K562 (cell line): ENCODE measurements at regions not wholly inside any gene's neighbourhood (a gene's known extent, or its start where the extent isn't known, plus 50 kb on each side); places are given as distances from the start of the nearest gene placed in this dataset.

Experiments used
- ATAC-seq: fragments of 200-7000 bp; cut with Tn5 transposase; 3 replicates; pipeline ENCODE4 v1.9.1; 2020; ENCODE audit warnings: moderate library complexity
- BruUV-seq: library from RNA; stranded (reverse); fragments of 400-500 nt; replicated peaks from 2 replicates; lab custom pipeline; 2021; lab: Mats Ljungman, UMichigan
- CTCF ChIA-PET: fragments of 300-600 bp; formaldehyde crosslinking; extraction: SDS; loops from one replicate; lab custom pipeline; 2021; ENCODE audit warnings: low intra/inter-chr PET ratio; lab: Yijun Ruan, JAX
- POLR2A ChIA-PET: fragments of 300-600, 350-650 bp; sonication (Branson Sonifier 250); formaldehyde crosslinking; extraction: SDS; loops from one replicate; lab custom pipeline; 2021; ENCODE audit warnings: antibody characterized with exemption, inconsistent platforms; lab: Yijun Ruan, JAX
- DNase-seq, 4 experiments: peaks; one replicate each; pipeline versions ENCODE4 v3.0.0 to v3.0.0-alpha.2; 2011 to 2018; ENCODE audit warnings: low spot score in 3 of 4, mixed read lengths in 3 of 4; ENCODE audit errors: extremely low read depth in 1 of 4
- FAIRE-seq: peaks from 2 replicates; lab custom pipeline; 2011; peaks lifted over from hg19 to GRCh38; lab: Jason Lieb, UNC
- H2AFZ ChIP-seq: 2 replicates; pipeline ENCODE4 v1.6.0; 2011; ENCODE audit warnings: low read depth, low read length, control low read depth, inconsistent platforms
- H3K27ac ChIP-seq: fragments of 200-600 bp; 3 replicates; pipeline ENCODE4 v1.8.0; 2011; ENCODE audit warnings: low read depth, mild to moderate bottlenecking, control low read depth, inconsistent platforms, low read length, moderate library complexity, mixed read lengths; ENCODE audit errors: extremely low read depth
- H3K27me3 ChIP-seq, 2 experiments: fragments of 300-600 bp in 1 of 2; 2 replicates in 1 of 2; 3 replicates in 1 of 2; pipeline versions ENCODE4 v1.6.0 to v1.8.0; 2011; ENCODE audit warnings: inconsistent platforms in 2 of 2, low read length in 2 of 2, mild to moderate bottlenecking in 1 of 2, mixed read lengths in 1 of 2, moderate library complexity in 1 of 2; ENCODE audit not compliant: control insufficient read depth in 2 of 2, insufficient read depth in 2 of 2
- H3K36me3 ChIP-seq: fragments of 300-600 bp; 3 replicates; pipeline ENCODE4 v1.8.0; 2011; ENCODE audit warnings: mild to moderate bottlenecking, low read length, inconsistent platforms; ENCODE audit not compliant: control insufficient read depth, insufficient read depth
- H3K4me1 ChIP-seq, 2 experiments: fragments of 200-600 bp in 1 of 2; replicated peaks in 1 of 2; 2 replicates in 1 of 2; 3 replicates in 1 of 2; pipeline versions ENCODE4 v1.5.1 to v1.8.0; 2011; ENCODE audit warnings: inconsistent platforms in 2 of 2, low read length in 2 of 2, mild to moderate bottlenecking in 1 of 2, mixed read lengths in 1 of 2, moderate library complexity in 1 of 2; ENCODE audit not compliant: control insufficient read depth in 2 of 2, insufficient read depth in 2 of 2
- H3K4me2 ChIP-seq: 2 replicates; pipeline ENCODE4 v1.6.1; 2011; ENCODE audit warnings: low read length, control low read depth, inconsistent platforms, mixed read lengths; ENCODE audit not compliant: insufficient read depth
- H3K4me3 ChIP-seq: fragments of 200-600 bp; sonication (generic), shearing (Covaris generic); 2 replicates; pipeline ENCODE4 v1.5.1; 2016; ENCODE audit warnings: control low read depth, inconsistent platforms
- H3K79me2 ChIP-seq: fragments of 200-600 bp; 3 replicates; pipeline ENCODE4 v1.8.0; 2011; ENCODE audit warnings: low read length, inconsistent platforms; ENCODE audit not compliant: control insufficient read depth, insufficient read depth
- H3K9ac ChIP-seq, 2 experiments: 2 replicates each; pipeline versions ENCODE4 v1.6.0 to v1.6.1; 2011; ENCODE audit warnings: low read depth in 2 of 2, low read length in 2 of 2, control low read depth in 1 of 2, inconsistent platforms in 1 of 2, mild to moderate bottlenecking in 1 of 2, mixed read lengths in 1 of 2; ENCODE audit not compliant: insufficient read depth in 1 of 2
- H3K9me1 ChIP-seq: one replicate; pipeline ENCODE4 v1.6.0; 2011; ENCODE audit warnings: inconsistent platforms, mild to moderate bottlenecking, low read length, moderate library complexity; ENCODE audit not compliant: control insufficient read depth, insufficient read depth
- H3K9me3 ChIP-seq: replicated peaks from 2 replicates; pipeline ENCODE4 v1.5.1; 2011; ENCODE audit warnings: low read depth, low read length, inconsistent platforms; ENCODE audit not compliant: control insufficient read depth, insufficient read depth
- H4K20me1 ChIP-seq: replicated peaks from 2 replicates; pipeline ENCODE4 v1.6.1; 2011; ENCODE audit warnings: low read length, inconsistent platforms, mixed read lengths; ENCODE audit not compliant: control insufficient read depth, insufficient read depth
- CHCHD3 ChIP-seq: fragments of 250-450 bp; sonication (Bioruptor Pico); IDR thresholded peaks from 2 replicates; pipeline ENCODE4 v2.1.2; 2022; ENCODE audit warnings: mild to moderate bottlenecking
- CHD2 ChIP-seq: IDR thresholded peaks from 2 replicates; pipeline ENCODE4 v1.6.1; 2011; ENCODE audit warnings: low read depth, low read length
- CREB1 ChIP-seq, 2 experiments: sonication (generic) in 1 of 2; formaldehyde crosslinking in 1 of 2; IDR thresholded peaks; 2 replicates each; pipeline versions ENCODE4 v1.6.1 to v1.8.0; 2012 to 2022; ENCODE audit warnings: inconsistent platforms in 1 of 2, mild to moderate bottlenecking in 1 of 2, missing genetic modification reagents in 1 of 2, moderate library complexity in 1 of 2
- CREB5 ChIP-seq: fragments of 250-450 bp; sonication (Bioruptor Pico); IDR thresholded peaks from 2 replicates; pipeline ENCODE4 v1.5.0; 2020; ENCODE audit warnings: mild to moderate bottlenecking
- HBP1 ChIP-seq: fragments of 450-650 bp; formaldehyde crosslinking; IDR thresholded peaks from 2 replicates; pipeline ENCODE4 v1.4.0; 2022; ENCODE audit warnings: missing genetic modification characterization
- HCFC1 ChIP-seq: IDR thresholded peaks from 2 replicates; pipeline ENCODE4 v1.6.1; 2012; ENCODE audit warnings: low read depth, low read length, improper control_type of control experiment
- MCM2 ChIP-seq: fragments of 450-650 bp; IDR thresholded peaks from 2 replicates; pipeline ENCODE4 v1.6.1; 2017; ENCODE audit warnings: low read depth, mild to moderate bottlenecking
- MTA1 ChIP-seq: fragments of 450-650 bp; IDR thresholded peaks from 2 replicates; pipeline ENCODE4 v1.6.1; 2017; ENCODE audit warnings: borderline replicate concordance
- NR3C1 ChIP-seq: sonication (generic); formaldehyde crosslinking; IDR thresholded peaks from 2 replicates; pipeline ENCODE4 v1.8.1; 2022; ENCODE audit warnings: missing genetic modification reagents
- POLR3G ChIP-seq: IDR thresholded peaks from 2 replicates; pipeline ENCODE4 v1.6.1; 2011; ENCODE audit not compliant: insufficient read length, insufficient replicate concordance; ENCODE audit errors: extremely low read depth
- SMAD3 ChIP-seq: fragments of 450-650 bp; formaldehyde crosslinking; conservative IDR thresholded peaks from 2 replicates; pipeline ENCODE4 v1.4.0; 2020; ENCODE audit warnings: mild to moderate bottlenecking
- TEAD1 ChIP-seq, 2 experiments: fragments of 450-650 bp in 1 of 2; sonication (generic) in 1 of 2; formaldehyde crosslinking; IDR thresholded peaks; 2 replicates each; pipeline versions ENCODE4 v1.4.0 to v1.8.0; 2020 to 2022; ENCODE audit warnings: mild to moderate bottlenecking in 2 of 2, missing genetic modification reagents in 1 of 2
- ZSCAN32 ChIP-seq: fragments of 450-650 bp; formaldehyde crosslinking; IDR thresholded peaks from 2 replicates; pipeline ENCODE4 v1.4.0; 2020; ENCODE audit warnings: mild to moderate bottlenecking, moderate library complexity
- WGBS: fragments of 100-300 bp; shearing (Covaris generic); methylation state at CpG from one replicate; pipeline ENCODE4 v1.1.6; 2016; ENCODE audit warnings: low coverage, mixed read lengths; ENCODE audit not compliant: insufficient coverage; ENCODE audit errors: missing lambda C conversion rate; 5-methylcytosine and 5-hydroxymethylcytosine counted together
- in situ Hi-C: fragments of 300-500 bp; cut with MboI; formaldehyde crosslinking; loops from 4 replicates; pipeline ENCODE4 v1.15.0; 2018; ENCODE audit warnings: inconsistent platforms, mixed read lengths
- intact Hi-C: fragments of 100-400 bp; cut with micrococcal nuclease; formaldehyde crosslinking; loops from 2 replicates; pipeline ENCODE4 v1.14.2; 2022
- TF ChIP-seq, protein P1 (sequence below): fragments of 450-650 bp; formaldehyde crosslinking; IDR thresholded peaks from 2 replicates; pipeline ENCODE4 v1.4.0; 2020; ENCODE audit warnings: mild to moderate bottlenecking, moderate library complexity
- TF ChIP-seq, protein P2 (sequence below): fragments of 450-650 bp; formaldehyde crosslinking; IDR thresholded peaks from 2 replicates; pipeline ENCODE4 v1.4.0; 2022; ENCODE audit warnings: mild to moderate bottlenecking, moderate library complexity

DNA sequence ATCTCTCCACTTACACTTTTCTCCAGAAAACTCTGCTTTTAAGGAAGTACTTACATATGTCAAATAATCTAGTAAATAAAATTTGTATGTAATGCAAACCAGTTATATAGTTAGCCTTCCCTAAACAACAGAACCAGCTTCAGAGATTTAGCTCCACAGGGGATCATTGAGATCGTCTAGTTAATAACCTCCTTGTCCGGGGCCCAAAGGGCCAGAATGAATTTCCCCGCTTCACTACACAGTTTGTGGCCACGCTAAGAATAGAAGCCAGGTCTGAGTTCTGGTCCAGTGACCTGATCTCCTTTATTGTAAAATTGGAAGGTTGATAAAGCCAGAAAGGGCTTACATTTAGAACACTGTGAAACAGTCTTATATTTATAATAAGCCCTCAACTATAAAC is 245.2 kb downstream of the TPBG start:
- CTCF ChIA-PET: no interaction called here
- Histone ChIP-seq H3K4me1 (no peaks in the 10 kb centered on the region), H3K27me3 (no peaks in the 10 kb centered on the region), H2AFZ (no peak overlapping the region), H3K36me3 (no peaks in the 10 kb centered on the region), H3K79me2 (no peaks in the 10 kb centered on the region), H4K20me1 (no peaks in the 10 kb centered on the region), H3K27ac (no peak overlapping the region), H3K9me3 (no peaks in the 10 kb centered on the region), H3K4me2 (no peak overlapping the region), H3K4me3 (no peak overlapping the region), H3K9me1 (no peaks in the 10 kb centered on the region), H3K9ac (no peak overlapping the region)
- ATAC-seq (no peak), DNase-seq (no peak), FAIRE-seq (no peak)
- in situ Hi-C loops (no loop called here), intact Hi-C loops (loop anchor here (10.0 kb wide), 1 partner anchor 446 kb away; no protein-coding TSS in a partner anchor)
- BruUV-seq: no TSS peak
- POLR2A ChIA-PET: no interaction called here
- WGBS: 3% methylated on average over 4 of the region's 4 CpGs
- TF ChIP-seq, protein P1, sequence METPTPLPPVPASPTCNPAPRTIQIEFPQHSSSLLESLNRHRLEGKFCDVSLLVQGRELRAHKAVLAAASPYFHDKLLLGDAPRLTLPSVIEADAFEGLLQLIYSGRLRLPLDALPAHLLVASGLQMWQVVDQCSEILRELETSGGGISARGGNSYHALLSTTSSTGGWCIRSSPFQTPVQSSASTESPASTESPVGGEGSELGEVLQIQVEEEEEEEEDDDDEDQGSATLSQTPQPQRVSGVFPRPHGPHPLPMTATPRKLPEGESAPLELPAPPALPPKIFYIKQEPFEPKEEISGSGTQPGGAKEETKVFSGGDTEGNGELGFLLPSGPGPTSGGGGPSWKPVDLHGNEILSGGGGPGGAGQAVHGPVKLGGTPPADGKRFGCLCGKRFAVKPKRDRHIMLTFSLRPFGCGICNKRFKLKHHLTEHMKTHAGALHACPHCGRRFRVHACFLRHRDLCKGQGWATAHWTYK (CRISPR knock-in tag): no peak
- TF ChIP-seq, protein P2, sequence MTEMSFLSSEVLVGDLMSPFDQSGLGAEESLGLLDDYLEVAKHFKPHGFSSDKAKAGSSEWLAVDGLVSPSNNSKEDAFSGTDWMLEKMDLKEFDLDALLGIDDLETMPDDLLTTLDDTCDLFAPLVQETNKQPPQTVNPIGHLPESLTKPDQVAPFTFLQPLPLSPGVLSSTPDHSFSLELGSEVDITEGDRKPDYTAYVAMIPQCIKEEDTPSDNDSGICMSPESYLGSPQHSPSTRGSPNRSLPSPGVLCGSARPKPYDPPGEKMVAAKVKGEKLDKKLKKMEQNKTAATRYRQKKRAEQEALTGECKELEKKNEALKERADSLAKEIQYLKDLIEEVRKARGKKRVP (CRISPR knock-in tag): no peak
- TF ChIP-seq CHCHD3 (CRISPR knock-in tag) (no peak), HCFC1 (no peak), MTA1 (no peak), POLR3G (no peak), CHD2 (no peak), SMAD3 (no peak), NR3C1 (no peak), MCM2 (no peak), TEAD1 (CRISPR knock-in tag; IDR thresholded peaks at IDR 0.05) (no peak), HBP1 (CRISPR knock-in tag) (no peak), ZSCAN32 (no peak), CREB1 (IDR thresholded peaks at IDR 0.05) (no peak), CREB1 (CRISPR knock-in tag; IDR thresholded peaks at IDR 0.05) (no peak), CREB5 (CRISPR knock-in tag) (no peak)
